Gastrocnemius medialis (tissue), 4 donors: ENCODE measurements at regions not wholly inside any gene's neighbourhood (a gene's known extent, or its start where the extent isn't known, plus 50 kb on each side); places are given as distances from the start of the nearest gene placed in this dataset.

ENCODE experiments used
- CTCF ChIP-seq, 5 experiments: fragments of 450-650 bp in 3 of 5; fragments of 200-600 bp in 2 of 5; sonication (generic) in 2 of 5; IDR thresholded peaks in 4 of 5; conservative IDR thresholded peaks in 1 of 5; 1 replicate in 4 of 5; 2 replicates in 1 of 5; pipeline ENCODE4 v1.5.1; 2016 to 2019; ENCODE audit warnings: antibody characterized with exemption in 5 of 5, mild to moderate bottlenecking in 3 of 5, moderate library complexity in 3 of 5
- POLR2A ChIP-seq, 2 donors: fragments of 450-650 bp; IDR thresholded peaks; one replicate each; pipeline ENCODE4 v1.6.1; 2017; ENCODE audit warnings: antibody characterized with exemption in 2 of 2, mild to moderate bottlenecking in 2 of 2, moderate library complexity in 2 of 2

DNA sequence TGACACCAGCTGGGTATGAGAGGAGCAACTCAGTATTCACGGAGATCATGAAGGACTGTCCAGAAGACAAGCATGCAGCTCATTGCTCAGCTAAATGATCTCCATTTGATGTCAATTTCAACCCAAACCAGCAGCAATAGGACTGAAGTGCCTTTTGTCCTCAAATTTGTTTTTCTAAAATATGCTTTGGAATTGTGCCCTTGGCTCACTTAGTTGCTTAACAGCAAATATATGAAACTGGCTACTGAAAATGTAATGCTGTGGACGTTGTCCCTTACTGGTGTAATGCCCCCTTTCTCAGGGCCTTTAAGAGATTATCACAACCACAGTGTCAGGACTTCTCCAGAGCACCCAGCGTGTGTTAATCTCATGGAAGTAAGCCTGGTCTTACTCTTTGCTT, 236.2 kb downstream of the SKIDA1 start:
- TF ChIP-seq CTCF (IDR thresholded peaks at IDR 0.05 in 4 of 5, conservative IDR thresholded peaks at IDR 0.05 in 1 of 5) (no peak), POLR2A (IDR thresholded peaks at IDR 0.05) (no peak)
